SK-N-SH (cell line): ENCODE measurements at regions not wholly inside any gene's neighbourhood (a gene's known extent, or its start where the extent isn't known, plus 50 kb on each side); places are given as distances from the start of the nearest gene placed in this dataset.

Experiments used
- CTCF ChIA-PET: fragments of 300-600, 350-600 bp; formaldehyde crosslinking; extraction: SDS; loops from one replicate; lab custom pipeline; 2021; lab: Yijun Ruan, JAX
- POLR2A ChIA-PET: fragments of 350-600 bp; sonication (Branson Sonifier 250); formaldehyde crosslinking; extraction: SDS; loops from one replicate; lab custom pipeline; 2020; ENCODE audit warnings: antibody characterized with exemption, inconsistent platforms; lab: Yijun Ruan, JAX
- DNase-seq: peaks from one replicate; pipeline ENCODE4 v3.0.0; 2012
- H2AFZ ChIP-seq: fragments of 200-600 bp; sonication (generic); 2 replicates; pipeline ENCODE4 v1.8.1; 2016; ENCODE audit warnings: antibody characterized with exemption, mild to moderate bottlenecking, low read depth
- H3F3A ChIP-seq: fragments of 200-600 bp; sonication (generic); replicated peaks from 2 replicates; pipeline ENCODE3; 2016; ENCODE audit warnings: antibody characterized with exemption, mild to moderate bottlenecking; ENCODE audit not compliant: insufficient read depth
- H3K27ac ChIP-seq, 2 experiments: fragments of 200-500 bp in 1 of 2; fragments of 200-600 bp in 1 of 2; sonication (Bioruptor generic) in 1 of 2; sonication (generic), shearing (Covaris generic) in 1 of 2; 2 replicates each; pipeline versions ENCODE4 v1.5.1 to v1.6.1; 2014 to 2016; ENCODE audit warnings: low read depth in 2 of 2, inconsistent platforms in 1 of 2, low read length in 1 of 2, mild to moderate bottlenecking in 1 of 2, mixed read lengths in 1 of 2
- H3K27me3 ChIP-seq: fragments of 200-600 bp; sonication (generic), shearing (Covaris generic); 2 replicates; pipeline ENCODE4 v1.6.1; 2016; ENCODE audit warnings: mixed run types; ENCODE audit not compliant: insufficient read depth
- H3K36me3 ChIP-seq, 2 experiments: fragments of 200-500 bp in 1 of 2; fragments of 200-600 bp in 1 of 2; sonication (Bioruptor generic) in 1 of 2; sonication (generic) in 1 of 2; replicated peaks in 1 of 2; 2 replicates each; pipeline versions ENCODE3 to v1.5.1; 2014 to 2016; ENCODE audit warnings: low read length in 1 of 2, mild to moderate bottlenecking in 1 of 2; ENCODE audit not compliant: insufficient read depth in 2 of 2, control insufficient read depth in 1 of 2
- H3K4me1 ChIP-seq, 2 experiments: fragments of 200-500 bp in 1 of 2; fragments of 200-600 bp in 1 of 2; sonication (Bioruptor generic) in 1 of 2; sonication (generic), shearing (Covaris generic) in 1 of 2; 2 replicates each; pipeline versions ENCODE4 v1.5.1 to v1.6.1; 2014 to 2016; ENCODE audit warnings: low read depth in 1 of 2, low read length in 1 of 2, mixed run types in 1 of 2; ENCODE audit not compliant: insufficient read depth in 2 of 2, control insufficient read depth in 1 of 2
- H3K4me2 ChIP-seq: fragments of 200-600 bp; sonication (generic), shearing (Covaris generic); 2 replicates; pipeline ENCODE4 v1.6.1; 2017; ENCODE audit warnings: mixed run types
- H3K4me3 ChIP-seq, 2 experiments: fragments of 200-500 bp in 1 of 2; fragments of 200-600 bp in 1 of 2; sonication (Bioruptor generic) in 1 of 2; sonication (generic), shearing (Covaris generic) in 1 of 2; 2 replicates each; pipeline versions ENCODE4 v1.5.1 to v1.8.1; 2014 to 2016; ENCODE audit warnings: low read depth in 2 of 2, inconsistent platforms in 1 of 2, low read length in 1 of 2, mild to moderate bottlenecking in 1 of 2, mixed read lengths in 1 of 2, moderate library complexity in 1 of 2
- H3K79me2 ChIP-seq: fragments of 200-600 bp; sonication (generic); 2 replicates; pipeline ENCODE4 v1.8.1; 2017; ENCODE audit warnings: mild to moderate bottlenecking; ENCODE audit not compliant: insufficient read depth
- H3K9ac ChIP-seq: fragments of 200-600 bp; sonication (generic); 2 replicates; pipeline ENCODE4 v1.6.1; 2017; ENCODE audit warnings: mixed run types
- H3K9me2 ChIP-seq: fragments of 200-600 bp; sonication (generic); 2 replicates; pipeline ENCODE4 v1.6.1; 2017; ENCODE audit warnings: mixed run types
- H3K9me3 ChIP-seq: fragments of 200-600 bp; sonication (generic); 2 replicates; pipeline ENCODE4 v1.6.1; 2017; ENCODE audit warnings: mixed run types, mild to moderate bottlenecking, moderate library complexity
- H4K20me1 ChIP-seq: fragments of 200-600 bp; sonication (generic); 2 replicates; pipeline ENCODE4 v1.6.1; 2017; ENCODE audit warnings: mild to moderate bottlenecking, mixed run types; ENCODE audit not compliant: insufficient read depth
- ELF1 ChIP-seq: IDR thresholded peaks from 2 replicates; pipeline ENCODE4 v1.4.0; 2012
- GABPA ChIP-seq: IDR thresholded peaks from 2 replicates; pipeline ENCODE4 v1.4.0; 2012; ENCODE audit warnings: low read depth, mild to moderate bottlenecking
- GATA2 ChIP-seq: sonication (generic); formaldehyde crosslinking; IDR thresholded peaks from 2 replicates; pipeline ENCODE4 v1.5.0; 2020; ENCODE audit warnings: mild to moderate bottlenecking, missing genetic modification reagents
- JUND ChIP-seq: IDR thresholded peaks from 2 replicates; pipeline ENCODE4 v1.4.0; 2012
- MXI1 ChIP-seq: IDR thresholded peaks from 2 replicates; pipeline ENCODE4 v1.6.1; 2012; ENCODE audit warnings: mild to moderate bottlenecking, low read depth, low read length, improper control_type of control experiment
- RAD21 ChIP-seq: IDR thresholded peaks from 2 replicates; pipeline ENCODE4 v1.6.1; 2012; ENCODE audit warnings: mild to moderate bottlenecking, low read length
- RFX5 ChIP-seq: IDR thresholded peaks from 2 replicates; pipeline ENCODE4 v1.6.1; 2012; ENCODE audit warnings: mild to moderate bottlenecking, improper control_type of control experiment, low read length
- SIN3A ChIP-seq: IDR thresholded peaks from 2 replicates; pipeline ENCODE4 v1.6.1; 2012; ENCODE audit warnings: low read depth, mild to moderate bottlenecking, low read length, moderate library complexity, borderline replicate concordance
- SMC3 ChIP-seq: IDR thresholded peaks from 2 replicates; pipeline ENCODE4 v1.6.1; 2012; ENCODE audit warnings: low read depth, low read length, improper control_type of control experiment
- TCF12 ChIP-seq: IDR thresholded peaks from 2 replicates; pipeline ENCODE4 v1.4.0; 2012
- TEAD4 ChIP-seq: IDR thresholded peaks from 2 replicates; pipeline ENCODE4 v1.4.0; 2012; ENCODE audit warnings: mild to moderate bottlenecking, borderline replicate concordance; ENCODE audit not compliant: insufficient read depth
- WGBS: methylation state at CpG from one replicate; pipeline ENCODE4 v1.1.6; 2017; ENCODE audit warnings: low lambda C conversion rate; 5-methylcytosine and 5-hydroxymethylcytosine counted together
- TF ChIP-seq, protein P1 (sequence below): fragments of 200-600 bp; sonication (generic); IDR thresholded peaks from 2 replicates; pipeline ENCODE4 v1.6.1; 2017; ENCODE audit warnings: antibody characterized with exemption, mild to moderate bottlenecking, moderate library complexity
- TF ChIP-seq, protein P2 (sequence below): IDR thresholded peaks from 2 replicates; pipeline ENCODE4 v1.4.0; 2012; ENCODE audit warnings: low read depth
- TF ChIP-seq, protein P3 (sequence below): IDR thresholded peaks from 2 replicates; pipeline ENCODE4 v1.6.1; 2012; ENCODE audit warnings: mild to moderate bottlenecking, low read depth, low read length, moderate library complexity

DNA sequence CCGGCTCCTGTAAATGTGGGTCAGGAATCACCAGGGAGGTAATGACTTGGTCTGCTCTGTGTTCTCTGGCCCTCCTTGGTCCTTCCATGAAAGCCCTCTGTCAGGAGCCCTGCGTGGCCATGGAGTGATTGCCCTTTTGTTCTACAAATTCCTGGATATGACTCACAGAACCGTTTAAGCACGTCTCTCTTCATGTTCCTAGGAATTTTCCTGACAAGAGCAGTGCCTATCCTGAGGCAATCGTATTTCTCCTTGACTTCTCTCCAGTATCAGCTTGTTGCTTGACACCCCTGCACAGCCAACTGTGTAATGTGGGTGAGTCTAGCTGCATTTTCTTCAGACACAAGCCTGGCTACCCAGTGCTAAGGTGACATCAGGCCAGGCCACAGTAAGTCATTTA is 274.3 kb upstream of the ZNF462 start (continued):
- TF ChIP-seq, protein P1, sequence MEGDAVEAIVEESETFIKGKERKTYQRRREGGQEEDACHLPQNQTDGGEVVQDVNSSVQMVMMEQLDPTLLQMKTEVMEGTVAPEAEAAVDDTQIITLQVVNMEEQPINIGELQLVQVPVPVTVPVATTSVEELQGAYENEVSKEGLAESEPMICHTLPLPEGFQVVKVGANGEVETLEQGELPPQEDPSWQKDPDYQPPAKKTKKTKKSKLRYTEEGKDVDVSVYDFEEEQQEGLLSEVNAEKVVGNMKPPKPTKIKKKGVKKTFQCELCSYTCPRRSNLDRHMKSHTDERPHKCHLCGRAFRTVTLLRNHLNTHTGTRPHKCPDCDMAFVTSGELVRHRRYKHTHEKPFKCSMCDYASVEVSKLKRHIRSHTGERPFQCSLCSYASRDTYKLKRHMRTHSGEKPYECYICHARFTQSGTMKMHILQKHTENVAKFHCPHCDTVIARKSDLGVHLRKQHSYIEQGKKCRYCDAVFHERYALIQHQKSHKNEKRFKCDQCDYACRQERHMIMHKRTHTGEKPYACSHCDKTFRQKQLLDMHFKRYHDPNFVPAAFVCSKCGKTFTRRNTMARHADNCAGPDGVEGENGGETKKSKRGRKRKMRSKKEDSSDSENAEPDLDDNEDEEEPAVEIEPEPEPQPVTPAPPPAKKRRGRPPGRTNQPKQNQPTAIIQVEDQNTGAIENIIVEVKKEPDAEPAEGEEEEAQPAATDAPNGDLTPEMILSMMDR: no peak
- TF ChIP-seq SMC3 (no peak), TCF12 (no peak), TEAD4 (no peak), MXI1 (no peak), GABPA (no peak)

DNA sequence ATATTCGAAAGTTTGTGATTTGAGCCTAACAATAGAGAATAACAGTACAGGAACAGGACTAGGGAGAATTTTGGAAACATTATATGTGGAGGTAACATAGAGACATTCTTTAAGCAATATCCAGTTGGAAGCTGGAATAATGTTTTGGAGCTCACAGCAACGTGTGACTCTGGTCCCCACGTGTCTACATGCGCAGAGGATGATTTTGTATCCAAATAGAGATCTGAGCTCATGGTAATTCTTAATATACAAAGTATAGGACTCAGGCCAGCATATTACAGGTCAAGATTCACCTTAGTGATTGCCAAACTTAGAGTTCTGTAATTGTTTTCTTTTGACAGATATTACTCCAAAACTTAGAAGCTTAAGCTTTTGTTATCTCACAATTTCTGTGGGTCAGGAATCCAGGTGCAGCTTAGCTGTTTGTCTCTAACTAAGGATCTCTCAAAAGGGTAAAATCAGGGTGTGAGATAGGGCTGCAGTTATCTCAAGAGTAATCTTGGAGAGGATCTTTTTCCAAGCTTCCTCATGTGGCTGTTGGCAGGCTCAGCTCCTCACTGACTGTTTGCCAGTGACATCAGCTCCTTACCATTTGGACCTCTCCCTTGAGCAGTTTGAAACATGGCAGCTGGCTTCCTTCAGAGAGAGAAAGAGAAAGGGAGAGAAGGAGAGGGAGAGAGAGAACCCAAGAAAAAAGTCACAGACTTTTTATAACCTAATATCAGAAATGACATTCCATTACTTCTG is 272.0 kb upstream of the ZNF462 start:
- Histone ChIP-seq H4K20me1 (no peaks in the 10 kb centered on the region), H3K36me3 (no peaks in the 10 kb centered on the region), H3K9me2 (no peaks in the 10 kb centered on the region), H3K27ac (no peak overlapping the region), H3K4me2 (no peak overlapping the region), H3K9me3 (no peaks in the 10 kb centered on the region), H3K4me1 (no peaks in the 10 kb centered on the region; a peak in 1 of 4 replicates), H3K79me2 (no peaks in the 10 kb centered on the region), H2AFZ (no peak overlapping the region), H3F3A (no peaks in the 10 kb centered on the region), H3K27me3 (no peaks in the 10 kb centered on the region), H3K4me3 (no peak overlapping the region), H3K9ac (no peak overlapping the region)
- POLR2A ChIA-PET: no interaction called here
- CTCF ChIA-PET: interaction anchor here (1.2 kb wide), 1 partner anchor 707 kb away, joined by 3 read pairs; no protein-coding TSS in a partner anchor
- no peak for DNase-seq
- 26% methylated on average over 4 of the region's 4 CpGs for WGBS
- no peak for TF ChIP-seq SIN3A
- TF ChIP-seq RAD21: no peak
- TF ChIP-seq, protein P2, sequence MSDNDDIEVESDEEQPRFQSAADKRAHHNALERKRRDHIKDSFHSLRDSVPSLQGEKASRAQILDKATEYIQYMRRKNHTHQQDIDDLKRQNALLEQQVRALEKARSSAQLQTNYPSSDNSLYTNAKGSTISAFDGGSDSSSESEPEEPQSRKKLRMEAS: no peak
- no peak for TF ChIP-seq RFX5
- no peak for TF ChIP-seq GATA2 (CRISPR knock-in tag)
- TF ChIP-seq JUND: no peak
- TF ChIP-seq, protein P3, sequence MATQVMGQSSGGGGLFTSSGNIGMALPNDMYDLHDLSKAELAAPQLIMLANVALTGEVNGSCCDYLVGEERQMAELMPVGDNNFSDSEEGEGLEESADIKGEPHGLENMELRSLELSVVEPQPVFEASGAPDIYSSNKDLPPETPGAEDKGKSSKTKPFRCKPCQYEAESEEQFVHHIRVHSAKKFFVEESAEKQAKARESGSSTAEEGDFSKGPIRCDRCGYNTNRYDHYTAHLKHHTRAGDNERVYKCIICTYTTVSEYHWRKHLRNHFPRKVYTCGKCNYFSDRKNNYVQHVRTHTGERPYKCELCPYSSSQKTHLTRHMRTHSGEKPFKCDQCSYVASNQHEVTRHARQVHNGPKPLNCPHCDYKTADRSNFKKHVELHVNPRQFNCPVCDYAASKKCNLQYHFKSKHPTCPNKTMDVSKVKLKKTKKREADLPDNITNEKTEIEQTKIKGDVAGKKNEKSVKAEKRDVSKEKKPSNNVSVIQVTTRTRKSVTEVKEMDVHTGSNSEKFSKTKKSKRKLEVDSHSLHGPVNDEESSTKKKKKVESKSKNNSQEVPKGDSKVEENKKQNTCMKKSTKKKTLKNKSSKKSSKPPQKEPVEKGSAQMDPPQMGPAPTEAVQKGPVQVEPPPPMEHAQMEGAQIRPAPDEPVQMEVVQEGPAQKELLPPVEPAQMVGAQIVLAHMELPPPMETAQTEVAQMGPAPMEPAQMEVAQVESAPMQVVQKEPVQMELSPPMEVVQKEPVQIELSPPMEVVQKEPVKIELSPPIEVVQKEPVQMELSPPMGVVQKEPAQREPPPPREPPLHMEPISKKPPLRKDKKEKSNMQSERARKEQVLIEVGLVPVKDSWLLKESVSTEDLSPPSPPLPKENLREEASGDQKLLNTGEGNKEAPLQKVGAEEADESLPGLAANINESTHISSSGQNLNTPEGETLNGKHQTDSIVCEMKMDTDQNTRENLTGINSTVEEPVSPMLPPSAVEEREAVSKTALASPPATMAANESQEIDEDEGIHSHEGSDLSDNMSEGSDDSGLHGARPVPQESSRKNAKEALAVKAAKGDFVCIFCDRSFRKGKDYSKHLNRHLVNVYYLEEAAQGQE: no peak
- TF ChIP-seq ELF1: no peak
